Nephron (organoid): ENCODE measurements at regions not wholly inside any gene's neighbourhood (a gene's known extent, or its start where the extent isn't known, plus 50 kb on each side); places are given as distances from the start of the nearest gene placed in this dataset.

Experiments
- H3K27ac Mint-ChIP-seq, 3 experiments: 2 replicates each; pipeline ENCODE4 v1.8.0; 2020; ENCODE audit warnings: mixed read lengths in 3 of 3, mild to moderate bottlenecking in 2 of 3, moderate library complexity in 1 of 3
- H3K27me3 Mint-ChIP-seq: 2 replicates; pipeline ENCODE4 v1.8.0; 2021; ENCODE audit warnings: low read depth, mild to moderate bottlenecking, moderate library complexity, mixed read lengths
- H3K36me3 Mint-ChIP-seq: 2 replicates; pipeline ENCODE4 v1.8.0; 2020; ENCODE audit warnings: low read depth, mixed read lengths
- H3K4me1 Mint-ChIP-seq: 2 replicates; pipeline ENCODE4 v1.8.0; 2020; ENCODE audit warnings: mixed read lengths
- H3K4me3 Mint-ChIP-seq, 3 experiments: 2 replicates each; pipeline ENCODE4 v1.8.0; 2020; ENCODE audit warnings: mild to moderate bottlenecking in 3 of 3, mixed read lengths in 3 of 3, moderate library complexity in 2 of 3
- H3K9me3 Mint-ChIP-seq: 2 replicates; pipeline ENCODE4 v1.8.0; 2020; ENCODE audit warnings: mixed read lengths
- CTCF ChIP-seq, 3 experiments: fragments of 200-600 bp; sonication (generic); IDR thresholded peaks; one replicate each; pipeline ENCODE4 v1.5.0; 2021; ENCODE audit warnings: antibody characterized with exemption in 3 of 3; ENCODE audit not compliant: unreplicated experiment in 3 of 3

GRCh38 chr12:125295550-125295949 is 230.3 kb downstream of the AACS start:
- Mint-ChIP-seq H3K27me3 (peaks cover 34% of the 10 kb centered on the region), H3K4me3 (no peak overlapping the region), H3K36me3 (no peaks in the 10 kb centered on the region), H3K27ac (no peak overlapping the region), H3K9me3 (no peaks in the 10 kb centered on the region), H3K4me1 (peaks cover 5% of the 10 kb centered on the region)
- no peak for TF ChIP-seq CTCF (IDR thresholded peaks at IDR 0.05; ENCODE audit: unreplicated experiment in 3 of 3)

GRCh38 chr12:125296701-125297100 is 231.5 kb downstream of the AACS start:
- Mint-ChIP-seq H3K4me3 (no peak overlapping the region), H3K27ac (no peak overlapping the region), H3K4me1 (peaks cover 5% of the 10 kb centered on the region), H3K27me3 (peaks cover 25% of the 10 kb centered on the region), H3K9me3 (no peaks in the 10 kb centered on the region), H3K36me3 (no peaks in the 10 kb centered on the region)
- TF ChIP-seq CTCF (IDR thresholded peaks at IDR 0.05; ENCODE audit: unreplicated experiment in 3 of 3): no peak

DNA sequence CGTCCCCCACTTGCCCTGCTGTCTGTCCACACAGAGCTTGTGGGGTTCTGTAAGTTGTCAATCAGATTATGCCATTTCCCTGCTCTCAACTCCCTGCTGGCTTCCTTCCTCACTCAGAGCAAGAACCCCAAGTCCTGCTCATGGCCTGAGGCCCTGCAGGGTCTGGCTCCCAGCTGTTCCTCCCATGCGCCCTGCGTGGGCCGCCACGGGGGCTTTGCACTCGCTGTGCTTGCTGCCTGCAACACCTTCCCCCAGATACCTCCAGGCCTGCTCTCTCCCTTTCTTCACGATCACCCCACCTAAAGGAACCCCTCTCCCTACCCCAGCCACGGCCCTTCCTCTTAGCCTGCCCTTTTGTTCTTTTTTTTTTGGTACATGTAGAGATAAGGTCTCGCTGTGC is 234.6 kb downstream of the AACS start:
- H3K27ac Mint-ChIP-seq: no peak overlapping the region
- TF ChIP-seq CTCF (IDR thresholded peaks at IDR 0.05; ENCODE audit: unreplicated experiment in 3 of 3): no peak
- no peak overlapping the region for H3K4me3 Mint-ChIP-seq
- peaks cover 5% of the 10 kb centered on the region for H3K4me1 Mint-ChIP-seq
- peaks cover 25% of the 10 kb centered on the region for H3K27me3 Mint-ChIP-seq
- H3K9me3 Mint-ChIP-seq: no peaks in the 10 kb centered on the region
- H3K36me3 Mint-ChIP-seq: no peaks in the 10 kb centered on the region

DNA sequence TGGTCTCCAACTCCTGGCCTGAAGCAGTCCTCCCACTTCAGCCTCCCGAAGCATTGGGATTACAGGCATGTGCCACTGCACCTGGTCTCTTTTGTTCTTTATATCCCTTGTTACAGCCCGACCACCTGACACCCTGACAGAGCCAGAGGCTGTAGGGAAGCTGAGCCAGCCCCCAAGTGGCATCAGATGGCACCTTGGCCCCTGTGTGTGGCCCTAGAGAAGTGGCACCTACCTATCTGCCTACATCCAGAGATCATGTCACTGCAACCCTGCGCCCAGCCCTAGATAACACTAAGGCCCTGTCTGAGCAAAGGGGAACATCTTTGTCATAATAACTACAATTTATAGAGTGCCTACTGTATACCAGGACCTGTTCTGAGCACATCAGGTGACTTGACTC is 235.0 kb downstream of the AACS start:
- TF ChIP-seq CTCF (IDR thresholded peaks at IDR 0.05; ENCODE audit: unreplicated experiment in 3 of 3): no peak

DNA sequence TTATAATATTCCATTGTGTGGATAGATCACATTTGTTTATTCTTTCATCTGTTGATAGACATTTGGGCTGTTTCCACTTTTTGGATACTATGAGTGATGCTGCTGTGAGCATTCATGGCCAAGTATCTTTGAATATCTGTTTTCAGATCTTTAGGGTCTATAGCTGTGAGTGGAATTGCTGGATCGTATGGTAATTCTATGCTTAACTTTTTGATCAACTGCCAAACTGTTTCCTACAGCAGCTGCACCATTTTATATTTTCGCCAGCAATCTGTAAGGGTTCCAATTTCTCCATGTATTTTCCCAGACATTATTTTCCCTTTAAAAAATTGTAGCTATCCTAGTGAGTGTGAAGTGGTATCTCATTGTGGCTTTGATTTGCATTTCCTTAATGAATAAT is 238.1 kb downstream of the AACS start:
- no peak for TF ChIP-seq CTCF (IDR thresholded peaks at IDR 0.05; ENCODE audit: unreplicated experiment in 3 of 3)
- Mint-ChIP-seq H3K4me1 (no peaks in the 10 kb centered on the region), H3K27ac (no peak overlapping the region), H3K4me3 (no peak overlapping the region), H3K27me3 (peaks cover 20% of the 10 kb centered on the region), H3K9me3 (no peaks in the 10 kb centered on the region), H3K36me3 (no peaks in the 10 kb centered on the region)

More for the DNA sequence above, 235.0 kb downstream of the AACS start:
- Mint-ChIP-seq H3K27me3 (peaks cover 25% of the 10 kb centered on the region), H3K4me3 (no peak overlapping the region), H3K27ac (no peak overlapping the region), H3K9me3 (no peaks in the 10 kb centered on the region), H3K4me1 (peaks cover 5% of the 10 kb centered on the region), H3K36me3 (no peaks in the 10 kb centered on the region)

- Mint-ChIP-seq H3K27ac (no peak overlapping the region), H3K4me3 (no peak overlapping the region), H3K4me1 (no peaks in the 10 kb centered on the region), H3K9me3 (no peaks in the 10 kb centered on the region), H3K36me3 (no peaks in the 10 kb centered on the region), H3K27me3 (peaks cover 19% of the 10 kb centered on the region)
- no peak for TF ChIP-seq CTCF (IDR thresholded peaks at IDR 0.05; ENCODE audit: unreplicated experiment in 3 of 3)
Measured at GRCh38 chr12:125304029-125304428, 238.8 kb downstream of the AACS start.
